Neural crest cell (in vitro differentiated cells): ENCODE measurements at regions not wholly inside any gene's neighbourhood (a gene's known extent, or its start where the extent isn't known, plus 50 kb on each side); places are given as distances from the start of the nearest gene placed in this dataset.

Experiments
- DNase-seq: peaks from one replicate; pipeline ENCODE4 v3.0.0; 2021; ENCODE audit warnings: low read depth, mixed read lengths, low spot score
- H3K27ac Mint-ChIP-seq: one replicate; pipeline ENCODE4 v1.8.0; 2021; ENCODE audit warnings: mild to moderate bottlenecking, mixed read lengths; ENCODE audit not compliant: unreplicated experiment
- H3K27me3 Mint-ChIP-seq: 2 replicates; pipeline ENCODE4 v1.8.0; 2021; ENCODE audit warnings: low read depth, mild to moderate bottlenecking, mixed read lengths
- H3K36me3 Mint-ChIP-seq: 2 replicates; pipeline ENCODE4 v1.8.0; 2021; ENCODE audit warnings: low read depth, mild to moderate bottlenecking, mixed read lengths
- H3K4me1 Mint-ChIP-seq: 2 replicates; pipeline ENCODE4 v1.8.0; 2021; ENCODE audit warnings: mixed read lengths
- H3K4me3 Mint-ChIP-seq: one replicate; pipeline ENCODE4 v1.8.0; 2021; ENCODE audit warnings: mild to moderate bottlenecking, mixed read lengths
- H3K9me3 Mint-ChIP-seq: 2 replicates; pipeline ENCODE4 v1.8.0; 2021; ENCODE audit warnings: mixed read lengths
- TF ChIP-seq, protein P1 (sequence below): fragments of 200-600 bp; sonication (generic); conservative IDR thresholded peaks from 2 replicates; pipeline ENCODE4 v1.5.0; 2021; ENCODE audit warnings: antibody characterized with exemption, mild to moderate bottlenecking

DNA sequence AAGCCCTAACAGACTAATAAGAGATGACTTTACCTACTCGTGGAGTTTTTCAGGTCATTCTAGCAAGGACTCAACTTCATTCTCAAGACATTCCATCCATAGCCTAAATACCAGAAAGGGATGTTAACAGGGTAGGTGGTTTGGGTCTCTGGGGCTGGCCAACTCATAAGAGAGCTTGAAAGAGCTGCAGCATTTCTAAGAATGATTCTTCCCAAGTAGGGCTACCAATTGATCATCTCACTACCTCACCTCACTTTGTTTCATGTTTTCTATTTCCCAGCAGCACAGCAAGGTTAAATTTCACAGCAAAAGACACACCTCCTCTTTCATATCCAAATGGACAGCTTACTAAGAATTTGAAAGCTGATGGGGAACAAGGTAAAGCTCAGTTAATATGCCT is 614.8 kb upstream of the DIPK2B start:
- Mint-ChIP-seq H3K9me3 (peaks cover 12% of the 10 kb centered on the region), H3K27ac (no peak overlapping the region), H3K36me3 (peaks cover 2% of the 10 kb centered on the region), H3K4me1 (peaks cover 2% of the 10 kb centered on the region), H3K4me3 (no peak overlapping the region), H3K27me3 (no peaks in the 10 kb centered on the region)
- TF ChIP-seq, protein P1, sequence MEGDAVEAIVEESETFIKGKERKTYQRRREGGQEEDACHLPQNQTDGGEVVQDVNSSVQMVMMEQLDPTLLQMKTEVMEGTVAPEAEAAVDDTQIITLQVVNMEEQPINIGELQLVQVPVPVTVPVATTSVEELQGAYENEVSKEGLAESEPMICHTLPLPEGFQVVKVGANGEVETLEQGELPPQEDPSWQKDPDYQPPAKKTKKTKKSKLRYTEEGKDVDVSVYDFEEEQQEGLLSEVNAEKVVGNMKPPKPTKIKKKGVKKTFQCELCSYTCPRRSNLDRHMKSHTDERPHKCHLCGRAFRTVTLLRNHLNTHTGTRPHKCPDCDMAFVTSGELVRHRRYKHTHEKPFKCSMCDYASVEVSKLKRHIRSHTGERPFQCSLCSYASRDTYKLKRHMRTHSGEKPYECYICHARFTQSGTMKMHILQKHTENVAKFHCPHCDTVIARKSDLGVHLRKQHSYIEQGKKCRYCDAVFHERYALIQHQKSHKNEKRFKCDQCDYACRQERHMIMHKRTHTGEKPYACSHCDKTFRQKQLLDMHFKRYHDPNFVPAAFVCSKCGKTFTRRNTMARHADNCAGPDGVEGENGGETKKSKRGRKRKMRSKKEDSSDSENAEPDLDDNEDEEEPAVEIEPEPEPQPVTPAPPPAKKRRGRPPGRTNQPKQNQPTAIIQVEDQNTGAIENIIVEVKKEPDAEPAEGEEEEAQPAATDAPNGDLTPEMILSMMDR = no peak
- no peak for DNase-seq

DNA sequence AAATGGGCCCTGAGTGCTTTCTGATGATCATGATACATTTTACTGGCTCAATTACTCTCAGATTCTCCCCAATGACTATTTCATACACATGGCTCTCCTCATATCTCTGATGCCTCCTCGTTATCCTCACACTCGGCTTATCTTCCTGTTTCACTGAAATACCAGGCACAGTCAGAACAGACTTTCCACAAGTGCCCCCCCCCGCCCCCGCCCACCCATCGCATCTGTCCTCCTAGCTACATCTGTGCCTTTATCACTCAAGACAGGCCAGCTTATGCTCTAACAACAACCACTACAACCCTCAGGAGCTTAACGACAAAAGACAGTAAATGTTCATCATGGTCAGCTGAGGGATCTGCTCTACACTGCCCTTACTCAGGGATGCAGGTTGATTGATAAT is 610.6 kb upstream of the DIPK2B start:
- Mint-ChIP-seq H3K4me3 (no peak overlapping the region), H3K4me1 (peaks cover 39% of the 10 kb centered on the region), H3K27ac (no peak overlapping the region), H3K36me3 (peaks cover 2% of the 10 kb centered on the region), H3K27me3 (no peaks in the 10 kb centered on the region), H3K9me3 (peaks cover 9% of the 10 kb centered on the region)
- TF ChIP-seq, protein P1 = no peak
- DNase-seq = no peak

DNA sequence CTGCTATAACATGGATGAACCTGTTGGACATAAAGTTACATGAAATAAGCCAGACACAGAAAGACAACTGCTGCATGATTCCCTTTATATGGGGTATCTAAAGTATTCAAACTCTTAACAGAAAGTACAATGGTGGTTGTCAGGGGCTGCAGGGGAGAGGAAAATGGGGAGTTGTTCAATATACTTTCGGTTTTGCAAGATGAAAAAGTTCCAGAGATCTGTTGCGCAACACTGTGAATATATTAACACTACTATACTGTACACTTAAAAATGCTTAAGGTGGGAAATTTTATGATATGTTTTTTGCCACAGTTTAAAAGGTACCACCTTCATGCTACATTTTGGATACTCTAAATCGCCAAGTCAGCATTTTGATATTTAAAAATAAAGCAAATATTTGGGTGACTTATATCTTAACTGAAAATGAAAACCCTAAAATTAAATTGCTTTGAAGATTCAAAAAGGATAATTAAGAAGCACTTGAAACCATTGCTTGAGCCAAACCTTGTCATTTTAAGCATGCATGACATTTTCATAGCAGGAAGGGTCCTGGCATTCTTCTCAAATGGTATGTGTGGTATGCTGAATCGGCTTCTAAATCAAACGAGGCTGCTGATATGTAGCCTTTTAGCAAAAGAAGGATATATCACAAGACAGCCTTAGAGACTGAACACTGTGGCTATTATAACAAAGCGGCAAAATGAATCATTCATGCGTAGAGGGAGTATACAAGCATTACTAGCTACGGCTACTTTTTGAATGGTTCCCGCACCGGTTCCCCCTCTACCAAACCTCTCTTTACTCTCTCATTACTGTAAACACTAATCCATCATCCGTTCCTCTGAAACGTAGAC is 607.1 kb upstream of the DIPK2B start:
- peaks cover 48% of the 10 kb centered on the region for H3K4me1 Mint-ChIP-seq
- H3K27me3 Mint-ChIP-seq = no peaks in the 10 kb centered on the region
- peaks cover 2% of the 10 kb centered on the region for H3K36me3 Mint-ChIP-seq
- TF ChIP-seq, protein P1 = no peak
- peak overlapping the region; percentile 47 for H3K4me3 Mint-ChIP-seq
- H3K27ac Mint-ChIP-seq = peak overlapping the region; percentile 76
- no peak for DNase-seq
- peaks cover 11% of the 10 kb centered on the region for H3K9me3 Mint-ChIP-seq

DNA sequence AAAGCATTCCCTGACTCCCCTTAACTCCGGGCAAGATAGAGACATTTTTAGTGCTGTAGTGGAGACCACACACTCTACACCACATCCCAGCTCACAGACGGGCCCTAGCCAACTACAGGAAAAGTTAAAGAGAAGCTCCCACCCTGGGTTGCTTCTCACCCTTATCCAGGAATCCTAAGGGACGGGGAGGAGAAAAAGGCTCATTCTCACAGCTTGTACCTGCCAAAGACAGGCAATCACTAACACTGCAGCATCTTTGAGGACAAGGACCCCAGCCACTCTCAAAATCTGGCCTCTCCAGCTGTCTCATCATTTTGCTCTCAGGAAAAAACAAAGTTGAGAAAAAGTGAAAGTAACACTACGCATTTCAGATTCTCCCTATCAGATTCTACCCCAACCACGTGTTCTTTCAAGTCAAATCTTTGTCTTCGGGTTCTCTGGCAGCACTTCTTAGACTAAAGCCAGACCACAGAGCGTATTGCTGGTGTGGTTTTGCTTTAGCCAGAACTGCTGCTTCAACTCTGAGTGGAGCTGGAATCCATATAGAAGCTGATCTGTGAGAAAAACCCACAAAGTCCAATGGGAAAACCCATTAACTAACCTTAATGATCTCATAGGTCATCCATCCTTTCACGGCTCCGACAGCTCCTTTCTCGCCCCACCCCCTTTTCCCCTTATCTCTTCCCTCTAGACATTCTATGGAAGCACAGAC is 605.9 kb upstream of the DIPK2B start:
- H3K4me1 Mint-ChIP-seq = peaks cover 48% of the 10 kb centered on the region
- H3K4me3 Mint-ChIP-seq = no peak overlapping the region
- no peaks in the 10 kb centered on the region for H3K27me3 Mint-ChIP-seq
- TF ChIP-seq, protein P1 = no peak
- DNase-seq = no peak
- H3K36me3 Mint-ChIP-seq = peaks cover 2% of the 10 kb centered on the region
- H3K9me3 Mint-ChIP-seq = peaks cover 7% of the 10 kb centered on the region
- H3K27ac Mint-ChIP-seq = peak overlapping the region; percentile 61

DNA sequence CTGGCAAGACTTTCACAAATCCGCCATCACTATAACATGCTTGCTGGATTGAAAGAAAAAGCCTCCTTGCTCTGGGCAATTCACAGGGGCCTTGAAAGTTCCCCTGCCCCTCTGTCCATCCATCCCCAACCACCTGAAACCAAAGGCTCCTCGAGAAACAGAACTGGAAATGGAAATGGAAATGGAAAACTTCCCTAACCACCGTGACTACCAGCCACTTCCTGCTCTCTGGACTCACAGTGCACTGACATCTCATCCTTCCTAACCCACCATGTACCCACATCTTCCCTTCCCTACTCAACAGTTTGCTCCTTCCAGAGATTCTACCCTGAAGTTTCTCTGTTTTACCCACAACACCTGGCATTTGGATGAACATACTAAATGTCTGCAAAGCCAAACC is 603.6 kb upstream of the DIPK2B start:
- no peak overlapping the region for H3K27ac Mint-ChIP-seq
- peaks cover 1% of the 10 kb centered on the region for H3K36me3 Mint-ChIP-seq
- no peak overlapping the region for H3K4me3 Mint-ChIP-seq
- no peak for DNase-seq
- TF ChIP-seq, protein P1 = no peak
- no peaks in the 10 kb centered on the region for H3K27me3 Mint-ChIP-seq
- H3K9me3 Mint-ChIP-seq = peaks cover 5% of the 10 kb centered on the region
- peaks cover 37% of the 10 kb centered on the region for H3K4me1 Mint-ChIP-seq
